Activated naive CD4-positive, alpha-beta T cell treated with anti-CD3 and anti-CD28 coated beads, Interleukin-2, amount 50 U/mL, for 72 hours (primary cell): ENCODE measurements at regions not wholly inside any gene's neighbourhood (a gene's known extent, or its start where the extent isn't known, plus 50 kb on each side); places are given as distances from the start of the nearest gene placed in this dataset.
"Not testable (repeated sequence)": the region's sequence is repeated elsewhere in the genome, so short reads cannot be mapped to it uniquely, and the experiment has no call there.

ENCODE experiments used
- ATAC-seq, 2 donors: fragments of 150-1000 bp; cut with Tn5 transposase; 2 replicates each; pipeline ENCODE4 v1.10.0; 2021; ENCODE audit warnings: mild to moderate bottlenecking in 2 of 2, moderate library complexity in 2 of 2
- DNase-seq, 2 donors: peaks; one replicate each; pipeline ENCODE4 v3.0.0; 2021 to 2022; ENCODE audit warnings: low spot score in 2 of 2
- H3K27ac Mint-ChIP-seq, 2 donors: one replicate each; pipeline ENCODE4 v1.8.0; 2022; ENCODE audit warnings: mild to moderate bottlenecking in 2 of 2, mixed read lengths in 2 of 2
- H3K36me3 Mint-ChIP-seq, 2 donors: one replicate each; pipeline ENCODE4 v1.8.0; 2022; ENCODE audit warnings: mixed read lengths in 2 of 2
- H3K9me3 Mint-ChIP-seq, 2 donors: one replicate each; pipeline ENCODE4 v1.8.0; 2022; ENCODE audit warnings: mixed read lengths in 2 of 2

DNA sequence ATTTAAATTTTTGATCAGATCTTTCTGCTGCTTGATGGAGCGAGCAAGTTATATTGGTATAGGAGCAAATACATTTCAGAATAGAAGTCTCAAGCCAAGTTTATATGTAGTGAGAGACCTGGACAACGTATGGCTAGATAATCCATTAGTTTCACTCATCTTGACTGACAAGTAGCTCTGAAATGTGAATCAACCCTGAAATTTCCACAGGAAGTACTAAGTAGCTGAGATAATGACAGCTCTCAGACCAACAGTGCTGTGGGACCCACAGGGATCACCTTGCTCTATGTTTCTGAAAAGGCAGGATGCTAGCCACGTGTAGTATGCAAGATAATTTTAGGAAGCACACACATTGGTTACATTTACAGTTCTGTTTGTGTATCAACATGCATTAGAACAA lies 258.6 kb upstream of the FOXN3 start:
- no peaks in the 10 kb centered on the region for H3K36me3 Mint-ChIP-seq
- DNase-seq: no peak
- no peak for ATAC-seq
- no peak overlapping the region for H3K27ac Mint-ChIP-seq
- H3K9me3 Mint-ChIP-seq: peaks cover 0 to 6% of the 10 kb centered on the region in 2 donors

DNA sequence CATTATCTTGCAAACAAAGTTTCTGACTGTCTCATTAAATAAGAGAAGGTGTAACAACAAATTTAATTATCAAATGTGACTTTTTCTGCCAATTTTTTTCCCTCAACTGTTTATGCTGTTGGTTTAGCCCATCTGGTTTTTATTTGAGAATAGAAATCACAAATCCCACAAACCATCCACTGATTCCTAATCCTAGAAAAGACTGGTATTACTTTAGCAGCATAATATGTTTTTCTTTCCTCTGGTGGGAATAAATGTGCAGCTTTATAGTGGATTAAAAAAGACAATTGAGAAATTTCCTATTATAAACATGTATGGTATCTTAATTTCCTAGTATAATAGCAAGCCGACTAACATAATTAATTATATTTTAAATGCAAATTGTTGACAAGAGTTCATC lies 257.9 kb upstream of the FOXN3 start:
- ATAC-seq (no peak), DNase-seq (no peak)
- Mint-ChIP-seq H3K27ac (no peak overlapping the region), H3K9me3 (peaks cover 0 to 6% of the 10 kb centered on the region in 2 donors), H3K36me3 (peaks cover 0 to 1% of the 10 kb centered on the region in 2 donors)

DNA sequence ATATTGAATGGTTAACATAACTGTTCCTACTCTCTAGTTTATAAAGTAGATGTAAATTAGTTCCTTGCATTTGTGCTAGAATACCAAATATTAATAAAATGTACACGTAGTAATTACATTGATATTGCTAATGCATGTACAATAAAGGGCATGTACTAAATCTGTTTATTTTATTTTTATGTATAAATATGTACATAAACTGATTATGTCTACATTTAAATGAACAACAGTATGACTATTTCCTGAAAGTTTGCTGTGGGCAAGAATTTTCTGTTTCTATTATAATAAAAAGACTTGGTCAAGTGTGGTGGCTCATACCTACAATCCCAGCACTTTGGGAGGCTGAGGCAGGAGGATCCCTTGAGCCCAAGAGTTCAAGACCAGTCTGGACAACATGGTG lies 257.2 kb upstream of the FOXN3 start:
- Mint-ChIP-seq H3K9me3 (peaks cover 0 to 12% of the 10 kb centered on the region in 2 donors), H3K27ac (no peak overlapping the region), H3K36me3 (peaks cover 6 to 8% of the 10 kb centered on the region in 2 donors)
- DNase-seq: no peak
- ATAC-seq: no peak

DNA sequence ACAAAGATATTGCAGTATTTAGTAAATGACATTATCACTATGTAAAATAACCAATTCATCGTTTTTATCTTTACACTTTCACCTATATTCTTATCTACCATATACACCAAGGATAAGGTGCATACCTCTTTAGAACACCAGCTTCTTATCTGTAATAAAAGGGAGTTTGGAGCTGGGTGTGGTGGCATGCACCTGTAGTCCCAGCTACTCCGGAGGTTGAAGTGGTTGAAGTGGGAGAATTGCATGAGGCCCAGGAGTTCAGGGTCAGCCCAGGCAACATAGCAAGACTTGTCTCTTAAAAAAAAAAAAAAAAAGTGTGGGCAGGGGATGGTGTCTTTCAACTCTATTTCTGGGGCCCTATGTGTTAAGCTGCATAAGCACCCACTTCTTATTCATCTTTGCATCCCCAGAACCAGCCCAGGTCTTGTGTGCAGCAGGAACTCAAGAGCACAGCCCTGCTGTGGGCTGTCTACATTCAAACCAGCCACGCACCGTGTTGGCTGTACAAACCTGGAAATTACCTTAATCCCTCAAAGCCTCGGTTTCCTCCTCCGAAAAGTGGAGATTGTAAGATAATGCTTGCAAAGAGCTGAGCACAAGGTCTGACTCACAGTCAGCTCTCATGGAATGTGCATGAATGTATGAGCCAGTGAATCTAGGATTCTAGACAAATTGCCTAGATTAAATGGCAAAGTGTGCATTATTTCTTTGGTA lies 256.6 kb upstream of the FOXN3 start:
- Mint-ChIP-seq H3K9me3 (peaks cover 0 to 17% of the 10 kb centered on the region in 2 donors), H3K27ac (no peak overlapping the region), H3K36me3 (peaks cover 6 to 8% of the 10 kb centered on the region in 2 donors)
- DNase-seq (no peak), ATAC-seq (peak in 1 of 2 donors; percentile 74)

GRCh38 chr14:89672636-89673511 lies 255.8 kb upstream of the FOXN3 start:
- no peak for ATAC-seq
- DNase-seq: no peak
- Mint-ChIP-seq H3K9me3 (peaks cover 0 to 18% of the 10 kb centered on the region in 2 donors), H3K36me3 (peaks cover 6 to 8% of the 10 kb centered on the region in 2 donors), H3K27ac (peak overlapping the region; percentile 7 to 60)

DNA sequence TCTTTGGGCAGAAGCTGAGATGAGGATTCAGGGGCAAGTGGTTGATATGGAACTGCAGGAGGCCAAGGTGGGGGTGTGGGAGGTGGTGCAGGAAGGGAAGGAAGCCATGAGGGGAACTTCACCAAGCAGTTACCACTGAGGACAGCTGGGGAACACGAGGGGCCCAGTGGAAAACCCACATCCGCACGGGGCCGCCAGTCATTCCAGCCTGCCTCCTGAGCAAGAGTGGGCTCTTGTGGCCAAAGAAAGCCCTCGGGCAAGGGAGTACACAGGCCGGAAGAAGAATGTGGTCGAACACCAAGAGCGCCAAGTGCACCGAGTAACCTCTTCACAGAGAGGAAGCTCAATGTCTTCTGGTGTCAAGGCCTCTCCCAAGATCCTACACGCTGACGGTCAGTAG lies 252.2 kb upstream of the FOXN3 start:
- peaks cover 3 to 25% of the 10 kb centered on the region in 2 donors for H3K9me3 Mint-ChIP-seq
- ATAC-seq: peak; percentile 49 to 73
- DNase-seq: no peak
- H3K27ac Mint-ChIP-seq: peak overlapping the region; percentile 45 to 80
- peaks cover 6 to 23% of the 10 kb centered on the region in 2 donors for H3K36me3 Mint-ChIP-seq

DNA sequence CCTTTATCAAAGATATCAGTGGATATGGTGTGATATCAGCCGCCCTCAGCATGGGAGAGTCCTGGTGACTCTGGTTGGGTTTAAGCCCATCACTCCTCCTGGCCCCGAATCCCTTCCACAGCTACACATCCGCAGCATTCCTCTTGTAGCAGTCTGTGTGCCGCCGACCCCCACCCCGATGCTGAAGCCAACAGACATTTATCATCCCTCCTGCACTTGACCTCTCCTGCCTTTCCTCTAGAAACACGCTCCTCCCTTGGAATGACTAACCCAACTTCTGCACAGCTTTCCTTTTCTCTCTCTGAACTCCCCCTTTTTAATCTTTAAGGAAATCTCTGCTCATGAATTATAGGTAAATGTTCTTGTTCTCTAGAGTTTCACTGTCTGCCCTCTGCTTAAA lies 250.9 kb upstream of the FOXN3 start:
- H3K36me3 Mint-ChIP-seq: peaks cover 6 to 23% of the 10 kb centered on the region in 2 donors
- no peak for DNase-seq
- no peak for ATAC-seq
- peak overlapping the region in 1 of 2 donors; percentile 45 for H3K27ac Mint-ChIP-seq
- peaks cover 3 to 27% of the 10 kb centered on the region in 2 donors for H3K9me3 Mint-ChIP-seq

DNA sequence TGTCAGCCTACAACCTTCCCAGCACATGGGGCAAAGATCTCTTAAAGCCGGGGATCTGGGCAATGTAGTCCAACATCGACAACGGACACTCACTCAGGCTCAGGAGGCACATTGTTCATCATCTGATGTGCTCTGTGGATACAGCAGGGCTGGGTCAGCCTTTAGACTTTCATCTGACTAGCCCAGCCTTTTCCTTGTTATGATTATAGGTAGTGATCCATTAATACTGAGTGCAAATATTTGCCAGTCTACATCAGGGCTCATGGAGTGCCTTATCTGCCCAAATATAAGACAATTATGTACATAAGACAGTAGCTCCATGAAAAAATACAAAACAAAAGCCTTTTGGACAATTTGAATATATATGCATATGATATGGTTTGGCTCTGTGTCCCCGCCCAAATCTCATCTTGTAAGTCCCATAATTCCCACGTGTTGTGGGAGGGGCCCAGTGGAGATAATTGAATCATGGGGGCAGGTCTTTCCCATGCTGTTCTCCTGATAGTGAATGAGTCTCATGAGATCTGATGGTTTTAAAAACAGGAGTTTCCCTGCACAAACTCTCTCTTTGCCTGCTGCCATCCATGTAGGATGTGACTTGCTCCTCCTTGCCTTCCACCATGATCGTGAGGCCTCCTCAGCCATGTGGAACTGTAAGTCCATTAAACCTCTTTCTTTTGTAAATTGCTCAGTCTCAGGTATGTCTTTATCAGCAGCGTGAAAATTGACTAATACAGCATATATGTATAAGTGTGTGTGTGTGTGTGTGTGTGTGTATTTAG lies 248.5 kb upstream of the FOXN3 start:
- peaks cover 6 to 23% of the 10 kb centered on the region in 2 donors for H3K36me3 Mint-ChIP-seq
- not testable (repeated sequence) for DNase-seq, ATAC-seq, H3K27ac Mint-ChIP-seq
- H3K9me3 Mint-ChIP-seq: peaks cover 3 to 34% of the 10 kb centered on the region in 2 donors

DNA sequence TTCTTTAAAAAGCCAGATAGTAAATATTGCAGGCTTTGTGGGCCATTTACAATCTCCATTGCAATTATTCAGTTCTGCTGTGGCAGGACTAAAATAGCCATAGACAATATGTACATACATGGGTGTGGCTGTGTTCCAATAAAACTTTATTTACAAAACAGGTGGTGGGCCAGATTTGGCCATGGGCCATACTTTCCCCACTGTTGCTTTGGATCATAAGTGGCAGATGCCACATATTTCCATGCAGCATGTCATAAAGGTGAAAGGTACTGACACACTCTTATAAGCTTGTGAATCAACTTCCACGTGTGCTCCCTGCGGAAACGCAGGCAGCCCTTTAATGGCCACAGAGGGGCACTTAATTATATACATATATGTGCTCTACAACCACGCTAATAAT lies 244.4 kb upstream of the FOXN3 start:
- peaks cover 0 to 25% of the 10 kb centered on the region in 2 donors for H3K36me3 Mint-ChIP-seq
- no peak overlapping the region for H3K27ac Mint-ChIP-seq
- ATAC-seq: no peak
- DNase-seq: no peak
- H3K9me3 Mint-ChIP-seq: peaks cover 7 to 32% of the 10 kb centered on the region in 2 donors

DNA sequence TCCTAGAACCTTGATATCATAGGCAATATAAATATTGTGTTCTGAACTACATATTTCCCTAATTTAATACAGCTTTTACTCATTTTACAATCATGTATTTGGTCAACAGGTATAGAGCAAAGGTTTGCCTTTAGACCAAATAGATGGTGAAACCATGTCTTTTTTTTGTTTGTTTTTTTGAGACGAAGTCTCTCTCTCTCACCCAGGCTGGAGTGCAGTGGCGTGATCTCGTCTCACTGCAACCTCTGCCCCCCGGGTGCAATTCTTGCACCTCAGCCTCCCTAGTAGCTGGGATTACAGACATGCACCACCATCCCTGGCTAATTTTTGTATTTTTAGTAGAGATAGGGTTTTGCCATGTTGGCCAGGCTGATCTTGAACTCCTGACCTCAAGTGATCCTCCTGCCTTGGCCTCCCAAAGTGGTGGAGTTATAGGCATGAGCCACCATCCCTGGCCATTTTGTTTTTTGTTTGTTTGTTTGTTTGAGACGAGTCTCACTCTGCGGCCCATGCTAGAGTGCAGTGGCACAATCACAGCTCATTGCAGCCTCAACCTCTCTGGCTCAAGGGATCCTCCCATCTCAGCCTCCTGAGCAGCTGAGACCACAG lies 243.7 kb upstream of the FOXN3 start:
- not testable (repeated sequence) for DNase-seq, H3K27ac Mint-ChIP-seq, ATAC-seq
- Mint-ChIP-seq H3K36me3 (peaks cover 0 to 26% of the 10 kb centered on the region in 2 donors), H3K9me3 (peaks cover 6 to 31% of the 10 kb centered on the region in 2 donors)

GRCh38 chr14:89660166-89660565 lies 243.1 kb upstream of the FOXN3 start:
- ATAC-seq: no peak
- Mint-ChIP-seq H3K9me3 (peaks cover 4 to 30% of the 10 kb centered on the region in 2 donors), H3K36me3 (peaks cover 0 to 23% of the 10 kb centered on the region in 2 donors), H3K27ac (no peak overlapping the region)
- no peak for DNase-seq

DNA sequence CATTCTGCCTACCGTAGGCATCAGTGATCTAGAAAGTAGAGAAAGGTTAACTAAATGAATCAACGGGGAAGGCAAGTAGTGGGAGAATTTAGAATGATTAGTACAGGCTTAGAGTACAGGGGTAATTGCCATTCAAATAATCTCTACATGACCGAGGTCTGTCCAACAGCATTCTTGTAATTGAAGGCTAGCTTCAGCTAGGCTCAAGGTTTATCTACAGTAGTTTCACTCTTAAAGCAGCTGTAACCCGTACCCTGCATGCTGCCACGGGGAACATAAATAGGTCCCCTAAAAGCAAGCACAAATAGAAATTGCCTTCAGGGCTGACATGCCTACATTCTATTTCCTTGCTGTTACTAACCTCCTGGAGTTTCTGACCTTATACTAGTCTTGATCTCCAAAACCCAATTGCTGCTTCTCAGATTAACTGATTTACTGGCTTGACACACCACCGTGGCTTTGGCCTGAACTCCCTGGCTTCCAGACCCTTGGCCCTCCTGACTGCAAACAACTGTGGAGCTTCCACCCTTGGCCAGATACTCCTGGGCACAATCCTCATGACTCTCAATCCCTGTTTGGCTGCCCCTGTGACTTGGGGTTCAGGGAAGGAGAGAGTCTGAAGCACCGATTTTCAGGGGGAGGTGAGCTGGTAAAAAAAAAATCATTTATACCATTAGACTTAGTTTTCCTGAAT lies 242.1 kb upstream of the FOXN3 start:
- H3K36me3 Mint-ChIP-seq: peaks cover 0 to 17% of the 10 kb centered on the region in 2 donors
- peaks cover 4 to 22% of the 10 kb centered on the region in 2 donors for H3K9me3 Mint-ChIP-seq
- ATAC-seq (no peak), DNase-seq (no peak)
- no peak overlapping the region for H3K27ac Mint-ChIP-seq

DNA sequence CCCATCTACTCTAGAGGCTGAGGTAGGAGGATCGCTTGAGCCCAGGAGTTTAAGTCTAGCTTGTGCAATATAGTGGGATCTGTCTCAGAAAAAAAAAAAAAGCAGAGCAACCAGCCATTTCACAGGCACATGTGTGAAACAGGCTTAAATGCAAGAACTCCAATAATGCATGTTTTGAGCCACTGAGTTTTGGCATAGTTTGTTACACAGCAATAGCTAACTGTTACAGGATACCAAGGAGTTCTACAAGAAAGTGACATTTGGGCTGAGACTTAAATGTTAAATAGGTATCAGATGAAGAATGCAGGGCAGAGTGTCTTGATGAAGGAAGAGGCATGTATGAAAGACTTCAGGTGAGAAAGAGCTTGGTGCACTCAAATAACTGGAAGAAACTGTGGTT lies 240.0 kb upstream of the FOXN3 start:
- ATAC-seq: no peak
- Mint-ChIP-seq H3K27ac (peak overlapping the region in 1 of 2 donors; percentile 58), H3K36me3 (peaks cover 0 to 17% of the 10 kb centered on the region in 2 donors), H3K9me3 (peaks cover 4 to 22% of the 10 kb centered on the region in 2 donors)
- DNase-seq: no peak

DNA sequence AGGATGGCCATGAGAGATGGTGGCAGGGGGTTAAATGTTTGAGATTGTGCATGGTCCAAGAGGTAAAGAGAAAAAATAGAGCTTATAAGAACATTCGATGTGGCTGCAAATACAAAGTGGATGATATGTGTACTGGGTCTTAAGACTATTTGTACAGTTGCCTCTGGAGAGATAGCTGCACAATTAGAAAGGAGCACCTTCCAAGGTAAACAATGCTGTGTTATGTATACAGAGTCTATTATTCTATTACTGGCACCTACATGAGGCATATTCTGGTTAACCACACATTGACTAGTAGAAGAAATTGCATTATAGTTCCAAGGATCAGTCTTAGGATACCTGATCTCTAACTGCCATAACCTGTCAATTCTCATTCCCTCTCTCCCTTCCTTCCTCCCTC lies 238.0 kb upstream of the FOXN3 start:
- H3K36me3 Mint-ChIP-seq: peaks cover 0 to 17% of the 10 kb centered on the region in 2 donors
- no peak for ATAC-seq
- H3K27ac Mint-ChIP-seq: no peak overlapping the region

GRCh38 chr14:89652352-89652751 lies 235.3 kb upstream of the FOXN3 start:
- ATAC-seq: no peak
- no peak for DNase-seq
- peaks cover 10 to 26% of the 10 kb centered on the region in 2 donors for H3K9me3 Mint-ChIP-seq
- H3K36me3 Mint-ChIP-seq: peaks cover 0 to 15% of the 10 kb centered on the region in 2 donors
- no peak overlapping the region for H3K27ac Mint-ChIP-seq

More for the DNA sequence above, 238.0 kb upstream of the FOXN3 start:
- peaks cover 4 to 26% of the 10 kb centered on the region in 2 donors for H3K9me3 Mint-ChIP-seq
- no peak for DNase-seq

DNA sequence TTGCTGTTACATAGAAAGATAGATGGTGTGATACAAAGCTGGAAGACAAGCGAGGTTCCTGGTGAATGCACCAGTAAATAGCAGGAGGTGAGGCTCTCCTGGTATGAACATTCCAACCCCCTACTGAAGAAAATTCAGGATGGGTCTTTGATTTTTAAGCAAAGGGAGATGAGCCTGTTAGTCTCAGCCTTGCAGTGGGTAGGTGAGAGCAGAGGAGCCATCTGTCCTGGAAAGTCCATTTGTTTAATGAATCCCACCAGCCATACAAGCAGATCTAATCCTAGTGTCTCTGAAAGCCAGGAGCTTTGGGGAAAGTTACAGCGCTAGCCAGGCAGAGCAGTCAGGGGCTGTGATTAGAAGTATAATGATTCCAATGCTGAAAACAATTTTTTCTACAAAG lies 234.8 kb upstream of the FOXN3 start:
- H3K27ac Mint-ChIP-seq: no peak overlapping the region
- DNase-seq: no peak
- no peak for ATAC-seq
- H3K9me3 Mint-ChIP-seq: peaks cover 5 to 21% of the 10 kb centered on the region in 2 donors
- H3K36me3 Mint-ChIP-seq: peaks cover 0 to 10% of the 10 kb centered on the region in 2 donors
